Hematopoietic multipotent progenitor cell treated with erythropoietin and hydrocortisone succinate and interleukin-3 and kit ligand, for 17 days (in vitro differentiated cells): ENCODE measurements at regions not wholly inside any gene's neighbourhood (a gene's known extent, or its start where the extent isn't known, plus 50 kb on each side); places are given as distances from the start of the nearest gene placed in this dataset.
"Not testable (repeated sequence)": the region's sequence is repeated elsewhere in the genome, so short reads cannot be mapped to it uniquely, and the experiment has no call there.

Source experiments
- DNase-seq: peaks from one replicate; pipeline ENCODE4 v3.0.0-alpha.2; 2015; ENCODE audit warnings: low spot score

DNA sequence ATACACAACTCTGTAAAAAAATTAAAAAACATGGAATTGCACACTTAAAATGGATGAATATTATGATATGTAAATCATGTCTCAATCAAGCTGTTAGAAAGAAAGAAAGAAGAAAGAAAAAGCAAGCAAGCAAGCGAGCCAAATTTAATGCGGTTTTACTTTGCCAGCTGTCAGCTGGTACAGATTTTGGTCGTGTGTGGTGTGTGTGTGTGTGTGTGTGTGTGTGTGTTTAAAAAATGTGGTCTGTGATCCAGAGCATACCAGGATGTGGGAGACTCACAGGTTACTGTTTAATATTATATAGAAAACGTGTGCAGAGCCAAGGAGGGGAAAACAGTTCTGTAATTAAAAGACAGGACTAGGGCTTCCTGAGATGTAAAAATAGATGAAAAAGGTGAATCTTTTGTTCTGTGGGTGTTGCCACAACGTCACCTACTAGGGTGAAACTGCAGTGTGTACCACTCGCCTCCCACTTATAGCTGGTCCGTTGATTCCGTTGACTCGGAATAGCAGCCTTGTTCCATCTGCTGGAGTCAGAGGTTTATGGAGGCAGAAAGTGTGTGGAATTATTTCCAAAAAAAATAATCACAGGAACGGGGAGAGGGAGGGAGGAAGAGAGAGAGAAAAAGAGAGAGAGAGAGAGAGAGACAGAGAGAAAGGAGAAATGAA is 197.7 kb downstream of the BCAS1 start:
- no peak for DNase-seq

DNA sequence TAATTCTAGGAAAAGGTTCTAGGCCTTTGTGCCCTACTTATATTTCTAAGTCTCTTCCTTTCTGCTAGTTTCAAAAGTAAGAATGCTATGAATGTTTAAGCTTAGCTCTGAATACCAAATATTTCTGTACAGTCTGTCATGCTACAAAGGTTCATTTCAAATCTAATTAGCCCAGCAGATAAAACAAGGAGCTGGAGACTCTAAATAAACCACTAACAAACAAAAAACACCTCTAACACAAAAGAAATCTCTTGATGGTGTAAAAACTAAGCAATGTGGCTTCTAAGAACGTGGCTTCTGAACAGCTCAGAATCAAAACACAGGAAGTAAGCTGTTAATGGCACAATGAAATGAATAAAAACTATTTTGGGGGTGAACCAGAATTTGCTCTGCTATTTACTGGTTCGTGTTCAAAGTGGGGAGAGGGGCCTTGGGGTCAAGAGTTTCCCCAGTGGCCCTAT is 198.3 kb downstream of the BCAS1 start:
- DNase-seq, result no peak

DNA sequence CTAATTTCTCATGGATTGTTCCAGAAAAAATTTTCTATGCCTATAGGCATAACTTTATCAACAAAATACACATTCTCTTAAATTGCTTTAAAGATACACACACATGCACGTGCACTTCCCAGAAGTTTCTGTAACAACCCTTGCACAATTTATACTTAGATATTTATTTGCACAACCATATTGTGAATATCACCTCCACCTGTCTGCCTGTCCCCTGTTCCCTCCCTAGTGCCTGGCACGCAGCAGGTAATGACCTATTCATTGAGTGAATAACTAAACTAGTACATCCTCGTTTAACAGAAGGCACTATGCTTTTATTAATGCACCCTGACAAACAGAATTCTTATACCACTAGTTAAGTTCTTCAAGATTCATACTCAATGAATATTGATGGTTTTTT is 198.9 kb downstream of the BCAS1 start:
- no peak for DNase-seq

DNA sequence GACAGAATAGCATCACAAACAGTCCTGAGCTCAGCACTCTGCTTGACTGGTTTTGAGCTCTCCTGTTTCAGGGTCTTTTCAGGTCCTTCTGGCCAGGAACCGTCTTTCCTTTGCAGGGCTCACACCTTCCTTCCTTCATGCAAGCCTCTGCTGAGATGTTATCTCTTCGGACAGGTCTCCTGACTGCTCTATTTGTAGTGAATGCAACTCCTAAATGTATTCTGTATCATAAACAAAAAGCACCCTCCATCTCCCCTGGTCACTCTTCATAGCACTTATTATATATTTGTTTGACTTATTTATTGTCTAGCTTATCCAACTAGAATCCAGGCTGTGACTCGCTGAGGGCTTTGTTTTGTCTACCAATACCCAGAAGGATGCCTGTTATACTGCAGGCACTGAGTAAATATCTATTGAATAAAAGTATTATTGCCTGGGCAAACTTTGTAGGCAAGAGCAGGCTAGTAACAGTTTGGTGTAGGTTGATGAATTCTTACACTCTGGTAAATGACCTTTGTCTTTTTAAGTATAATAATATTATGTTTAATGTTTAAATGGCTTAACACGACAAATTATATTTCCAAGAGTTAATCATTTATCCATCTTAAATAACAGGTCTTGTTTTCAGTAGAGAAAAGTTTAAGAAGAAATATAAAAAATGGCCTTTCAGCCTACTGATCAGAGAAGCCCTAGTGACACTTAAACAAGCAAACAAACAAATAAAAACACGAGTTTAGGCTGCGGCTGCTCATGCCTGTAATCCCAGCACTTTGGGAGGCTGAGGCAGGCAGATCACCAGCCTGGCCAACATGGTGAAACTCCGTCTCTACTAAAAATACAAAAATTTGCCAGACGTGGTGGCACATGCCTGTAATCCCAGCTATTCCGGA is 199.7 kb downstream of the BCAS1 start:
- no peak for DNase-seq

DNA sequence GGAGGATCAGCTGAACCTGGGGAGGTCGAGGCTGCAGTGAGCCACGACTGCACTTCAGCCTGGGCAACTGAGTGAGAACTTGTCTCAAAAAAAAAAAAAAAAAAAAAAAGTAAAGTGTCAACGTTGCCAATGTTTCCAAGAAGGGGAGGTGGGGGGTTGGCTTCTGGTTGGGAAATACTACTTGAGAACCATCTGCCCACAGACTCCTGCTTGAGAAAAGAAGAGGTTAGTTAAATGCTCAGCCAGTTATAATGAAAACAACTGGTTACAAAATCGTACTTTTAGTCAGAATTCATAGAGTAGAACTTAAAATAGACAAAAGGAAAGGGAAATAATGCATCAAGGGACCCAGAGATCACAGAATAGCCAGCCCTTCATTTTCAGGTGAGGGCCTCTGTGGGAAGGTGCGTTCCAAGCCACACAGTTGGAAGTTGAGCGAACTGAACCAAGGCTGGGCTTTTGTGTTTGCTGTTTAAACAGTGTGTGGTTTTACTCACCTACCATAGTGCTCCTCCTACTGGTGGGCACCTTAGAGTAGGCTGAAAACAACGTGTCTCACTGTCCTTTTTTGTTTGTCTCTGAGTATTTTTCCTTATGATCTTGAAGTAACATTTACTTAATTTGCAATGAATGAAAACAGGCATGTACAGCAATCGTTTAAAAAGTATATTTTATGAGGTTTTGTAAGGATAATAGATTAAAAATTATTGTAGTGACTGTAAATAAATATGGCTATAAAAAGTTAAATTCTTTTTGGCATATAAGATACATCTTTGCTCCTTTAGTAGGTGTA is 200.7 kb downstream of the BCAS1 start:
- DNase-seq, result peak; percentile 82

DNA sequence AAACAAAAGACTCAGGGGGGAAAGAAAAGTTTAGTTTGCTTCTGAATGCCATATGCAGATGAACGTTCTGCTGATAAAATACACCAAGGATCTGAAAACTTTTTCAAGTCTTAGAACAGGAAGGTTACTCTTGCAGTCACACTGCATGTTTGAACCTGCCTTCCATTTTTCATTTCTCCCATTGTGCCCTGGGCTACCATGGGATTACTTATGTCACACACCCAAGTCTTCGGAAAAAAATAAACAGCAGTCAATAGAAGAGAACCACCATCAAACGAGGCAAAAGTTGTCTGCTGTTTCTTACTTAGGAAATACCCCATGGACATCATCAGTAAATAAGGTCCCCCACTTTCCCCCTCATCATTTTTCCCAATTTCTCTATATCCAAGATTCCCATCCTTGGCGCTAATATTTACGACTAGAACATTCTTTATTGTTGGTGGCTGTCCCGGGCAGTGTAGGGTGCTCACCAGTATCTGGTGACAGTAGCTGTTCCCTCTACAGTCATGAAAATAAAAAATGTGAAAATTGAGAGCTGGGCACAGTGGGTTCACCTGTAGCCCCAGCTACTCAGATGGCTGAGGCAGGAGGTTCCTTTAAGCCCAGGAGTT is 202.5 kb downstream of the BCAS1 start:
- no peak for DNase-seq

DNA sequence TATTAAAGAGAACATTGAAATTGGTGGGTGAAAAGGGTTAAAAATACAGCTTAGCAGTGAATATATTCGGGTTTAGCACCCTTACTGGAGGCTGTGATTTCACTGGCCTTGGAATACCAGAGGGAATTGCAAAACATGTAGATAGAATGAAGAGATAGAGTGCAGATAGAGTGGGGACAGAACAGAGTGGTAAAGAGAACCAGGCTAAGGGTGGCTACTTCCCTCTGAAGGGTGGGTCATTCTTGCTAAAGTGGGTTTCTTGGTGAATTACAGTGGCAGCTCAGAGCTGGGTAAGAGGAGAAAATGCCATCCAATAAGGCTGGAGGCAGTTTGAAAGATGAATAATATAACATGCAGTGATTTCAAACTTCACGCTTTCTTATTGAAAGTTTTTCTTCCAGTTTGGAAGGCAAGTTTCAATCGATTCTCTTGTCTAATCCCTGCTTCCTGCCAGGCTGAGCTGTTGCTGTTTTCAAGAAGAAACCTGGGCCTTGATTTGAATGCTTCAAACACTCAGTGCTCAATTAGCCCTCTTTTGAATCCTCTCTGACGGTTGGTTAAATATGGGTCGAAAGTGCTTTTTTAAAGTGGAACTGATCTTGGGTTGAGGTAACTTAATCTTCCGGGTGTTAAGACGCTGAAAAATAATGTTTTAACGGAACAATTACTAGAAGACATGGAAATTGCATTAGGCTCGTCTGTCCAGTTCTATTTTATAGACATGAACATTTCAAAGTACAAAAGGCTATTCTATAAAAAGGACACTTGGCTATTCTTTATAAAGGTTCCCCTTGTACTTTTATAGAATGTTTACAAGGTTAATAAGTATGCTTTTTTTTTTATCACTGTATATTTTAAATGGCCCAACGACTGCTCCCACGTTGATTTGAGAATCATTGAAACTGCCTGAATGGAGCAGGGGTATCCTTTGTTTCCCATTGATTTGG is 203.3 kb downstream of the BCAS1 start:
- no peak for DNase-seq

DNA sequence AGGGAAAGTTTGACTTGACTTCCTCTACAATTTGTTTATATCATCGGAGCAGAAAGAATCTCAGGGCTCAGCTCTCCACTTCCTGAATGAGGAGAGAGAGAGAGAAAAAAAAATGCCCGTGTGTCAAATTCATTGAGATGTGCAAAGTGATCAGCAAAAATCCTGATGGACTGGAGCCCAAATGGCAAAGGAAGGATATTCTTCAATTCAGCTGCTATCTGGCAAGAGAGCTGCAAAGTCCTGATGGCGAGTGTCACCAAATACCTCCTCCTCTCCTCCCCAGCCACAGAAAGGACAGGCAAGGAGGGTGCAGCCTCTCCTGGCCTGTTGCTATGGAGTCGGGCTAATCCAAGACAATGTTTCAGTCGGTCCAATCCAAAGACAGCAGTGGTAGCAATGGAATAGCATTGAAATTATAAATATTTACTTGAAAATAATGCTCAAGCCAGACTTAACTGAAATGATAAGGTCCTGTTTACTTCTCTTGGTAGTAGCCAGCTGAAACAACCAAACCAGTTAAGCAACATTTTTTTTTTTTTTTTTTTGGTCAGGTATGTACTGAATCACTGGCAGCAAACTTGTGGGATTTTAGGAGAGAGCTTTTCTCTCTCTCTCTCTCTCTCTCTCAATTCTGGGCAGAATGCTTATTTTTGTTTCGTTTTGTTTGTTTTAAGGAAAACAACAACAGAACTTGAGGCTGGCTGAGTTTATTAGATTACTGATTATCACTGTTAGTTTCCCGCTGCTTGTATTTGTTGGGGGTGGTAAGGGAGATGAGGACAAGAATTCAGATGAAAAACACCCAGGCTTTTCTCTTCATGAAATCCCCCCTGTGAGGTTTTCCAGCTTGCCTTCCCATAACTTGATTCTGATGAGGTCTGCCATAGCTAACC is 204.2 kb downstream of the BCAS1 start:
- no peak for DNase-seq

DNA sequence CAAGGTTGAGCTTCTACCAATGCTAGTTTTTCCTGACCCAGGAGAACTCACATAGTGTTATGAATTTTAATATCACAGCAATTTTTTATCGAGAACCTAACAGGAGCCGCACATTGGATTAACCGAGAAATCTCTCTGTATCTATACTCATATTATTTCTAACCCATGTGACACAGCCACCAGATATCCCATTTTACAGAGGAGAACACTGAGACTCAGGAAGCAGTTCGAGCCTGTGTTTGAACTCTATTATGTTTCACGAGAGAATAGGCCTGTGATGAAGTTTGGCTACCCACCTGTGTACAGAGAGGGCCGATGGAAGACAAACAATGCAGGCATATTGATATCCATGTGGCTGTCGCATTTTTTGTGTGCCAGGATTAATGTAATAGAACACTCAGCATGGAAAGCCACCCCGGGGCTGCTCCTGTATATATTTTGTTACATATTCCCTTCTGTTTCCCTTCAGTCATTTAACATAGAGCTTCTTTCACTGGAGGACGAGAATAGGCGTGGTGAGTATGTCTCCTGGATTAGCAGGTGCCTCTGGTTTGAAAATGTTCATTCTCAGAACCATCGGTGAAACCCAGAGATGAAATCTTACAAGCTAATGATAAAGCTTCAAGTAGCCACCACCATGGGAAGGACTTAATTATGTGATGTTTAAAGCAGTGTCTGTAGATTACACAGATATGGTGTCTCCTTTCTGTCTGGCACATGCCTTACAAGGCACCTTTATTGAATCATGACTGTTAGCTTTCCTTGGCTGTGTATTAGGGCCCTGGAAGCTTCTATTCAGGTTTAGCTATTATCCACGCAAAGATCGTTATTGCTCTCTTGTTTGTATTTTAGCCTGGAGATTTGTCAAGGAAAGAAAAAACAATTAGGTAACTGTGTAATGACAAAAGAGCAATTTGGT is 205.4 kb downstream of the BCAS1 start:
- DNase-seq, result not testable (repeated sequence)

DNA sequence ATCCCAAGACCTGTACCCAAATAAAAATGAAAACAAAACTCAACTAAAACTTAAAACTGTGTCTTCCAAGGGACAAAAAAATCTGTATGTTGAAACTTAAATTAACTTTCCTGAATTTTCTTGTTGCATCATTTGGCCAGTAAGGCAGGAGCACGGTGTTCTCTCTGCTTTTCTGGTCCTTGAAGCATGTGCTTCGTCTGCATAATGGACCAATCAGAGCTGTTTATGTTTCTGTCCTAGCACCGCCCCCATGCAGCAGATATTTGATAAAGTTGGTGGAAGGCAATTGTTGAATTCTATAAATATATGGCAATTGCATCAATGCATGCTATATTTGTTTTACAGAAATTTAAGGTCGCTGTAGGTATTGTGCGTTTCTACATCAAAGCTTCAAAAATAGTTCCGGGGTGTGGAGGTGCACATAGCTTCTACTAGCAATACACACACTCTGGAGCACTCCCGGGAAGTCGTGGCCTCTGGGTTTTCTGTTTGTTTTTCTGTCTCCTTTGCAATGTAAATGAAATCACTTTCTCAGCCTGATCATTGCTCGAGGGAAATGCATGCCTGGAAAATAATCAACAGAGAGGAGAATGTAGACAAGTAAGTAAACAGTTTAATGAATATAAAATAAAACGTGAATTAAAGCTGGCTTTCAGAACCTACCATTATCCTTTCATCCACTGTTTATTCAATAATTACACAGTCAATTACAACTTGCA is 206.3 kb downstream of the BCAS1 start:
- DNase-seq, result not testable (repeated sequence)

DNA sequence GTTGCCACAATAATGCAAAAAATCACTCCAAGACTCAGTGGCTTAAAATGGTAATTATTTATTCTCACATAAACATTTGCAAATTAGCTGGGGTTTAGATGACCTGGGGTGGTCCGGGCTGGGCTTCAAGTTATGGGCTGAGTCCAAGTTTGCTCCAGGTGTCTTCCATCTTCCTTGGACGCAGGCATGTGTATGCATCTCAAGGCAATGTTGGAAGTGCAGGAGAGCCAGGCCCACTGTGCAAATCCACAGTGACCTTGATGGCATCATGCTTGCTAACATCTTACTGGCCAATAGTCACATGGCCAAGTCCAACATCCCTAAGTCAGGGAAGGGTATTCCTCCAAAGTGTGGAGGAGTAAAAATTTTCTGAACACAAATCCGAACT is 206.9 kb downstream of the BCAS1 start:
- DNase-seq, result not testable (repeated sequence)

DNA sequence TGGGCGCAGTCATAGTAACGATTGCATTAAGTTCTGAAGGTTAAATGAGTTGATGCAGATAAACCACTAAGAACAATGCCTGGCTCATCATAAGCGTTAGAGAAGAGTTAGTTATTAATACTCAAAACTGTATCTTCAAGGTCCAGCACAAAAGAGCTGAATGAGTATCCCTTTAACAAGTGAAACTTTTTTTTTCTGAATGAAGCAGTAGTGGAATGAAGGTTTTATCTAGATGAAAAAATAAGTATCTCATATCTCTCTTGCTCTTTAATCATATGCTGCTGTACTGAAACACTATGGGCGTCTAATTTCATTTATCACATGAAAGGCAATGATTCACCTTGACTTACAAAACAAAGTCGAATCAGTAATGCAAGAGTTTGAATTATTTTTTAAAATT is 207.4 kb downstream of the BCAS1 start:
- not testable (repeated sequence) for DNase-seq

DNA sequence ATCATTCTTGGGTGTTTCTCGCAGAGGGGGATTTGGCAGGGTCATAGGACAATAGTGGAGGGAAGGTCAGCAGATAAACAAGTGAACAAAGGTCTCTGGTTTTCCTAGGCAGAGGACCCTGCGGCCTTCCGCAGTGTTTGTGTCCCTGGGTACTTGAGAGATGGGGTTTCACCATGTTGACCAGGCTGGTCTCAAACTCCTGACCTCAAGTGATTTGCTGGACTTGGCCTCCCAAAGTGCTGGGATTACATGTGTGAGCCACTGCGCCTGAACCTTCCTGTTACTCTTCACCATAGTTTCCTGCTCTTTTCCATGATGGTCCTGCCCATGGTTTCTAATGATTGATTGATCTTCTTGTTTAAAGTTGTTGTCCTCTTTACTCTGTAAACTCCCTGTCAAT is 207.9 kb downstream of the BCAS1 start:
- DNase-seq, result not testable (repeated sequence)

DNA sequence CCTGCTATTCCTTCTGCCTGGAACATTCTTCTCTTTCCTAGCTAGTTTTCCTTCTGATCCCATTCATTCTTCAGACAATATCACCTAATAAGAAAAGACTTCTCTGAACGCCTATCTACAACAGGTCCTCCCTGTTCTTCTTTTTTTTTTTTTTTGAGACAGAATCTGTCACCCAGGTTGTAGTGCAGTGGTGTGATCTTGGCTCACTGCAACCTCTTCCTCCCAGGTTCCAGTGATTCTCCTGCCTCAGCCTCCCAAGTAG is 208.3 kb downstream of the BCAS1 start:
- DNase-seq, result not testable (repeated sequence)

DNA sequence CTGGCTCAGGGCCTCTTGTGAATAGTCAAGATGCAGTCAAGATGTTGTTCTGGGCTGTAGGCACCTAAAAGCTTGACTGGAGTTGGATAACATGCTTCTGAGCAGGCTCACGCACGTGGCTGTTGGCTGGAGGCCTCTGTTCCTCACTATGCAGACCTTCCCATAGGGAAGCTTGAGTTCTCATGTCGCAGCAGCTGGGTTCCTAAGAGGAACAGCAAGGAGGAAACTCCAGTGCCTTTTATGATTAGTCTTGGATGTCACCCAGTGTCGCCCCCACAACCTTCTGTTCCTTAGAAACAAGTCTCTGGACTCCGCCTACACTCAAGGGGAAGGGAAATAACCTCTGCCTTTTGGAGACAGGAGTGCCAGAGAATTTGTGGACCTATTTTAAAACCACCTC is 210.7 kb downstream of the BCAS1 start:
- no peak for DNase-seq

DNA sequence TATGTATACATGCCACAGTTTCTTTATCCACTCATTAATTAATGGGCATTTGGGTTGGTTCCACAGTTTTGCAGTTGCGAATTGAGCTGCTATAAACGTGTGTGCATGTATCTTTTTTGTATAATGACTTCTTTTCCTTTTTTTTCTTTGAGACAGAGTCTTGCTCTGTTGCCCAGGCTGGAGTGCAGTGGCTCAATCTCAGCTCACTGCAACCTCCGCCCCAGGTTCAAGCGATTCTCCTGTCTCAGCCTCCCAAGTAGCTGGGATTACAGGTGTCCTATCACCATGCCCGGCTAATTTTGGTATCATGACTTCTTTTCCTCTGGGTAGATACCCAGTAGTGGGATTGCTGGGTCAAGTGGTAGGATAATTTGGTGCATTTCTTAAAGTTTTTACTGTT is 211.4 kb downstream of the BCAS1 start:
- DNase-seq, result not testable (repeated sequence)

DNA sequence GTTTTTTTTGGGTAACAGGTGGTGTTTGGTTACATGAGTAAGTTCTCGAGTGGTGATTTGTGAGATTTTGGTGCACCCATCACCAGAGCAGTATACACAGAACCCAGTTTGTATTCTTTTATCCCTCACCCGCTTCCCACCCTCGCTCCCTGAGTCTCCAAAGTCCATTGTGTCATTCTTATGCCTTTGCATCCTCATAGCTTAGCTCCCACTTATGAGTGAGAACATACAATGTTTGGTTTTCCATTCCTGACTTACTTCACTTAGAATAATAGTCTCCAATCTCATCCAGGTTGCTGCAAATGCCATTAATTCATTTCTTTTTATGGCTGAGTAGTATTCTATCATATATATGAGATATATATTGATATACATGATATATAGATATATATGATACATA is 211.9 kb downstream of the BCAS1 start:
- not testable (repeated sequence) for DNase-seq

DNA sequence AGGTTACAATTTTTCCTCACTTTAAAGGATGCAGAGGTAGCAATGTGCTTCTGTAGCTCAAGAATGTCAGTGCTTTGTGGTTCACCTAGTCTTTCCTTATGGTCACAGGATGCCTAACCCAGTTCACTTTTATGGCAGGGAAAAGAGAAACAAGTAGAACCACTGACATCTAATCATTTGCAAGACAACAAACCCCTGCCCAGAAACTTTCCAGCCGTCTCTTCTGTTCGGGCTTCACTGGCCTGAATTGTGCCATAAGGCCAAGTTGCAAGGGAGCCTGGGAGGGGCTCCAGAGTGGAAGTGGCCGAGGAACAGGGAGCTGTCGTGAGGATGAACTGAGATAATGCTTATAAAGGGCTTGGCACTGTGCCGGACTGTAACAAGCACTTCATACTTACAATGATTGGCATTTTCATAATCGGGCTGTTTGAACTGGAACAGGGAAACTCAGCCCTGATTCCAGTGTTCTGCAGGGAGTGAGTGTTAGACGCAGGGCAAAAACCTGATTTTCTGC is 212.6 kb downstream of the BCAS1 start:
- no peak for DNase-seq
